ENCODE measurements at regions not wholly inside any gene's neighbourhood (a gene's known extent, or its start where the extent isn't known, plus 50 kb on each side); places are given as distances from the start of the nearest gene placed in this dataset.

DNA sequence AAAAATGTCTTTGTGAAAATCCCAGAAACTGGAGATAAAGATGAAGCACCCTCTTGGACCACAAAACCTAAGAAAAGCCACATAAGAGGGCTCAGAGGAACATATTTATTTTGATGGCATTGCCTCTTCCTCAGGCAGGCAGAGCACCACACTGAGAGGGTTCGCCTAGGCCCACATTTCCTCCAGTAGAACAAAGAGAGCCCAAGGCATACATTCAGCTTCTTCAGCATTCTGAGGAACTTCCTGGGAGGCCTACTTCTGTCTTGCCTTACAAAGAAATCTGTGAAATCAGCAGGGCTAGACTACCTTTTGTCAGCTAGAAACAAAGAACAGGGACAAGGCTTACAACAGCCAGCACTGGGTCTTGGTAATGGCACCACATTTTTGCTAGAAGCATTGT lies 1325.3 kb downstream of the SI start:
- Histone ChIP-seq H3K36me3 (ENCODE audit: insufficient read depth, low read length) (no peaks in the 10 kb centered on the region), H3K27ac (ENCODE audit: low read depth, low read length) (no peak overlapping the region), H3K27me3 (ENCODE audit: insufficient read depth, low read length) (no peaks in the 10 kb centered on the region), H3K4me1 (ENCODE audit: insufficient read depth, low read length) (no peaks in the 10 kb centered on the region), H3K9me3 (ENCODE audit: control insufficient read depth in 1 of 2, low read length in 2 of 2) (peaks cover 0 to 6% of the 10 kb centered on the region in 2 donors), H3K4me3 (ENCODE audit: low read length in 2 of 2) (no peak overlapping the region)
- POLR2A ChIA-PET (ENCODE audit: partially characterized antibody): no interaction called here
- no peaks in the 10 kb centered on the region for H3K4me1 Mint-ChIP-seq
- intact Hi-C loops (cut with micrococcal nuclease): no loop called here
- CTCF ChIA-PET (ENCODE audit: partially characterized antibody): no interaction called here
- no peaks in the 10 kb centered on the region for H3K27me3 Mint-ChIP-seq
- DNase-seq: no peak
- H3K9me3 Mint-ChIP-seq: peaks cover 0 to 46% (median 19%) of the 10 kb centered on the region in 8 donors
- no peak overlapping the region for H3K4me3 Mint-ChIP-seq
- no peaks in the 10 kb centered on the region for H3K36me3 Mint-ChIP-seq
- H3K27ac Mint-ChIP-seq: no peak overlapping the region

DNA sequence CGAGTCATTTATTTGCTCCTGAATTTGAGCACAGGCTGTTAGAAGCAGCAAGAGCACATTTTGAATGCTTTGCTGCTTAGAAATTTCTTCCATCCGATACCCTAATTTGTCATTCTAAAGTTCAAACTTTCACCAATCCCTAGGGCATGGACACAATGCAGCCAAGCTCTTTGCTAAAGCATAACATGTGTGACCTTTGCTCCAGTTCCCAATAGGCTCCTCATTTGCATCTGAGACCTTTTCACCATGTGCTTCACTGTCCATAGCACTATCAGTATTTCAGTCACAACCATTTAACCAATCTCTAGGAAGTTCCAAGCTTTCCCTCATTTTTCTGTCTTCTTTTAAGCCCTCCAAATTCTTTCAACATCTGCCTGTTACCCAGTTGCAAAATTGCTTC lies 1333.1 kb downstream of the SI start:
- CTCF ChIA-PET (ENCODE audit: partially characterized antibody): no interaction called here
- intact Hi-C loops (cut with micrococcal nuclease): no loop called here
- H3K4me1 ChIP-seq (ENCODE audit: insufficient read depth, low read length): no peaks in the 10 kb centered on the region
- Mint-ChIP-seq H3K4me3 (no peak overlapping the region), H3K27ac (no peak overlapping the region), H3K4me1 (no peaks in the 10 kb centered on the region), H3K36me3 (no peaks in the 10 kb centered on the region), H3K9me3 (peaks cover 5 to 20% (median 10%) of the 10 kb centered on the region in 8 donors), H3K27me3 (no peaks in the 10 kb centered on the region)
- H3K27ac ChIP-seq (ENCODE audit: low read depth, low read length): no peak overlapping the region
- H3K9me3 ChIP-seq (ENCODE audit: control insufficient read depth in 1 of 2, low read length in 2 of 2): no peaks in the 10 kb centered on the region
- no peaks in the 10 kb centered on the region for H3K27me3 ChIP-seq (ENCODE audit: insufficient read depth, low read length)
- no peak for DNase-seq
- H3K4me3 ChIP-seq (ENCODE audit: low read length in 2 of 2): no peak overlapping the region
- H3K36me3 ChIP-seq (ENCODE audit: insufficient read depth, low read length): no peaks in the 10 kb centered on the region
- POLR2A ChIA-PET (ENCODE audit: partially characterized antibody): no interaction called here

GRCh38 chr3:163735394-163735793 lies 1342.9 kb downstream of the SI start:
- Histone ChIP-seq H3K27me3 (ENCODE audit: insufficient read depth, low read length) (no peaks in the 10 kb centered on the region), H3K9me3 (ENCODE audit: control insufficient read depth in 1 of 2, low read length in 2 of 2) (no peaks in the 10 kb centered on the region), H3K4me3 (ENCODE audit: low read length in 2 of 2) (no peak overlapping the region), H3K36me3 (ENCODE audit: insufficient read depth, low read length) (no peaks in the 10 kb centered on the region), H3K27ac (ENCODE audit: low read depth, low read length) (no peak overlapping the region), H3K4me1 (ENCODE audit: insufficient read depth, low read length) (no peaks in the 10 kb centered on the region)
- no peaks in the 10 kb centered on the region for H3K27me3 Mint-ChIP-seq
- no peak for DNase-seq
- ChIA-PET CTCF (ENCODE audit: partially characterized antibody) (no interaction called here), POLR2A (ENCODE audit: partially characterized antibody) (no interaction called here)
- H3K4me1 Mint-ChIP-seq: no peaks in the 10 kb centered on the region
- intact Hi-C loops (cut with micrococcal nuclease): no loop called here
- no peak overlapping the region for H3K4me3 Mint-ChIP-seq
- no peaks in the 10 kb centered on the region for H3K36me3 Mint-ChIP-seq
- no peak overlapping the region for H3K27ac Mint-ChIP-seq
- H3K9me3 Mint-ChIP-seq: peaks cover 0 to 17% (median 9%) of the 10 kb centered on the region in 8 donors

GRCh38 chr3:163730684-163731083 lies 1347.6 kb downstream of the SI start:
- Mint-ChIP-seq H3K9me3 (peaks cover 0 to 9% (median 3%) of the 10 kb centered on the region in 8 donors), H3K4me3 (no peak overlapping the region), H3K27me3 (no peaks in the 10 kb centered on the region), H3K36me3 (no peaks in the 10 kb centered on the region), H3K4me1 (no peaks in the 10 kb centered on the region), H3K27ac (no peak overlapping the region)
- Histone ChIP-seq H3K4me3 (ENCODE audit: low read length in 2 of 2) (no peak overlapping the region), H3K4me1 (ENCODE audit: insufficient read depth, low read length) (no peaks in the 10 kb centered on the region), H3K36me3 (ENCODE audit: insufficient read depth, low read length) (no peaks in the 10 kb centered on the region), H3K27ac (ENCODE audit: low read depth, low read length) (no peak overlapping the region), H3K9me3 (ENCODE audit: control insufficient read depth in 1 of 2, low read length in 2 of 2) (no peaks in the 10 kb centered on the region), H3K27me3 (ENCODE audit: insufficient read depth, low read length) (no peaks in the 10 kb centered on the region)
- CTCF ChIA-PET (ENCODE audit: partially characterized antibody): no interaction called here
- intact Hi-C loops (cut with micrococcal nuclease): no loop called here
- DNase-seq: no peak
- POLR2A ChIA-PET (ENCODE audit: partially characterized antibody): no interaction called here

DNA sequence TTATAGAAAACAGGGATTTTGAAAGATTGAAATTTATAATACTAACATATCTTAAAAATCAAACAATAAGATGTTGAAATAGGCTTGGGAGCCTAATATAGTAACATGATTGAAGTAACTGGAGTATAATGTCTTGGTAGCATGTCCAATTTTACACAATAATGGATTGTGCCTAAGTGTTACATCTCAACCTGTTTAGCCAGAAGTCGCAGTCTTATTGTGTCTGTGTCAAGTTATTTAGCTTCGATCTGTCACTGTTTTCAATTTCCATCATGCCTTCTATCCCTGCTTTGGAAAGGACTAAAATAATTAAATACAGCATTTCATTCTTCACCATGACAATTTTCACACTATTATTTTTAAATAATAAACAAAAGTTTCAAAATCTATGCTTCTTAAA lies 1352.2 kb downstream of the SI start:
- H3K4me3 ChIP-seq (ENCODE audit: low read length in 2 of 2): no peak overlapping the region
- H3K9me3 ChIP-seq (ENCODE audit: control insufficient read depth in 1 of 2, low read length in 2 of 2): peaks cover 0 to 7% of the 10 kb centered on the region in 2 donors
- intact Hi-C loops (cut with micrococcal nuclease): no loop called here
- H3K27ac ChIP-seq (ENCODE audit: low read depth, low read length): no peak overlapping the region
- no peak for DNase-seq
- POLR2A ChIA-PET (ENCODE audit: partially characterized antibody): no interaction called here
- H3K4me3 Mint-ChIP-seq: no peak overlapping the region
- no peaks in the 10 kb centered on the region for H3K36me3 Mint-ChIP-seq
- no peaks in the 10 kb centered on the region for H3K36me3 ChIP-seq (ENCODE audit: insufficient read depth, low read length)
- H3K9me3 Mint-ChIP-seq: peaks cover 0 to 9% (median 3%) of the 10 kb centered on the region in 8 donors
- no peaks in the 10 kb centered on the region for H3K4me1 Mint-ChIP-seq
- no peaks in the 10 kb centered on the region for H3K27me3 Mint-ChIP-seq
- H3K4me1 ChIP-seq (ENCODE audit: insufficient read depth, low read length): no peaks in the 10 kb centered on the region
- H3K27ac Mint-ChIP-seq: no peak overlapping the region
- CTCF ChIA-PET (ENCODE audit: partially characterized antibody): no interaction called here
- no peaks in the 10 kb centered on the region for H3K27me3 ChIP-seq (ENCODE audit: insufficient read depth, low read length)

DNA sequence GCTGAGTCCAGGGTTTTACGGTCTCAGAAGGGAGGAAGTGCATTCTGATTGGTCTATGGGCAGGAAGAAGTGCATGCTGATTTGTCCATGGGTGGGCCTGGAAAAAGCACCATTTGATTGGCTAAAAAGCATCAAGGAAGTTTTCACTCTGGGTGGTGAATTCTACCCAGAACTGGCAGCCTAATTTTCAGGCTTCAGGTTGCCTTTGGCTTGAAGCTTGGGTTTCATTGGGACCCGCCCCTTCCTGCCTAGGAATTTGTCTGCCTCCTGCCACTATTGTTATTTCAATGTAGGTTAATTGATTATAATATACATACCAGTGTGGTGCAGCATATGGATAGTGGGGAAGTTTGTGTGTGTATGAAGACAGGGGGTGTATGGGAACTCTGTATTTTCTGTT lies 1355.9 kb downstream of the SI start:
- Mint-ChIP-seq H3K9me3 (peaks cover 0 to 18% (median 3%) of the 10 kb centered on the region in 8 donors), H3K36me3 (no peaks in the 10 kb centered on the region), H3K27me3 (no peaks in the 10 kb centered on the region), H3K27ac (no peak overlapping the region), H3K4me3 (no peak overlapping the region), H3K4me1 (no peaks in the 10 kb centered on the region)
- ChIA-PET CTCF (ENCODE audit: partially characterized antibody) (no interaction called here), POLR2A (ENCODE audit: partially characterized antibody) (no interaction called here)
- no peak for DNase-seq
- no peaks in the 10 kb centered on the region for H3K4me1 ChIP-seq (ENCODE audit: insufficient read depth, low read length)
- no peak overlapping the region for H3K27ac ChIP-seq (ENCODE audit: low read depth, low read length)
- no peaks in the 10 kb centered on the region for H3K36me3 ChIP-seq (ENCODE audit: insufficient read depth, low read length)
- peaks cover 0 to 7% of the 10 kb centered on the region in 2 donors for H3K9me3 ChIP-seq (ENCODE audit: control insufficient read depth in 1 of 2, low read length in 2 of 2)
- intact Hi-C loops (cut with micrococcal nuclease): no loop called here
- H3K4me3 ChIP-seq (ENCODE audit: low read length in 2 of 2): no peak overlapping the region
- H3K27me3 ChIP-seq (ENCODE audit: insufficient read depth, low read length): no peaks in the 10 kb centered on the region

DNA sequence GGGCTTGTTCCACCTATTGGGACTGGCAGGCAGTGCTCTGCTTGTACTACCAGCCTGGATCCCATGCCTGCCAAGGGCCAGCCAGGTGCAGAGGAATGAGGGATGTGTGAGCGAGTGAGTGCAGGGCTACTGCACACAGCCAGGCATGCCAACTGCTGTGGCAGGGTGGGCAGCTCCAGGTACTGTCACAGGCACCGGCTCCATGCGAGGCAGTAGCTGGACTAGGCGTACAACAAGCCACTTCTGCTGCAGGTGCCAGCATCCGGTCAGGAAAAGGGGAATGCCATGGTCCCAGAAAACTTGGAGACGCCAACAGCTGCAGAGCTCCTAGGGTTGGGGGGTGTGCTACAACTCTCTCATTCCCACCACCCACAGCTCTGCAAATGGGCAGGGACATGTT lies 1356.7 kb downstream of the SI start:
- no peaks in the 10 kb centered on the region for H3K4me1 Mint-ChIP-seq

GRCh38 chr3:163717377-163717776 lies 1360.9 kb downstream of the SI start:
- H3K27me3 Mint-ChIP-seq: no peaks in the 10 kb centered on the region
- H3K36me3 ChIP-seq (ENCODE audit: insufficient read depth, low read length): no peaks in the 10 kb centered on the region
- H3K36me3 Mint-ChIP-seq: no peaks in the 10 kb centered on the region
- POLR2A ChIA-PET (ENCODE audit: partially characterized antibody): no interaction called here
- no peaks in the 10 kb centered on the region for H3K27me3 ChIP-seq (ENCODE audit: insufficient read depth, low read length)
- CTCF ChIA-PET (ENCODE audit: partially characterized antibody): no interaction called here
- H3K27ac Mint-ChIP-seq: no peak overlapping the region
- intact Hi-C loops (cut with micrococcal nuclease): no loop called here
- peaks cover 0 to 4% of the 10 kb centered on the region in 2 donors for H3K9me3 ChIP-seq (ENCODE audit: control insufficient read depth in 1 of 2, low read length in 2 of 2)
- no peak overlapping the region for H3K4me3 ChIP-seq (ENCODE audit: low read length in 2 of 2)
- peaks cover 0 to 21% (median 10%) of the 10 kb centered on the region in 8 donors for H3K9me3 Mint-ChIP-seq
- no peaks in the 10 kb centered on the region for H3K4me1 Mint-ChIP-seq
- DNase-seq: no peak
- H3K4me1 ChIP-seq (ENCODE audit: insufficient read depth, low read length): no peaks in the 10 kb centered on the region
- H3K27ac ChIP-seq (ENCODE audit: low read depth, low read length): no peak overlapping the region
- H3K4me3 Mint-ChIP-seq: no peak overlapping the region

More for the DNA sequence above, 1356.7 kb downstream of the SI start:
- no peaks in the 10 kb centered on the region for H3K27me3 ChIP-seq (ENCODE audit: insufficient read depth, low read length)
- no peaks in the 10 kb centered on the region for H3K4me1 ChIP-seq (ENCODE audit: insufficient read depth, low read length)
- no peak overlapping the region for H3K27ac ChIP-seq (ENCODE audit: low read depth, low read length)
- ChIA-PET CTCF (ENCODE audit: partially characterized antibody) (no interaction called here), POLR2A (ENCODE audit: partially characterized antibody) (no interaction called here)
- no peak overlapping the region for H3K4me3 ChIP-seq (ENCODE audit: low read length in 2 of 2)
- H3K36me3 ChIP-seq (ENCODE audit: insufficient read depth, low read length): no peaks in the 10 kb centered on the region
- H3K9me3 ChIP-seq (ENCODE audit: control insufficient read depth in 1 of 2, low read length in 2 of 2): peaks cover 0 to 7% of the 10 kb centered on the region in 2 donors
- H3K9me3 Mint-ChIP-seq: peaks cover 0 to 23% (median 7%) of the 10 kb centered on the region in 8 donors
- H3K4me3 Mint-ChIP-seq: no peak overlapping the region
- no peaks in the 10 kb centered on the region for H3K36me3 Mint-ChIP-seq
- no peak overlapping the region for H3K27ac Mint-ChIP-seq
- no peak for DNase-seq
- H3K27me3 Mint-ChIP-seq: no peaks in the 10 kb centered on the region
- intact Hi-C loops (cut with micrococcal nuclease): no loop called here

Measured in CD4-positive, alpha-beta memory T cell (primary cell).